A549 (cell line): ENCODE measurements at regions not wholly inside any gene's neighbourhood (a gene's known extent, or its start where the extent isn't known, plus 50 kb on each side); places are given as distances from the start of the nearest gene placed in this dataset.

Experiments
- BHLHE40 ChIP-seq: IDR thresholded peaks from 2 replicates; pipeline ENCODE4 v1.6.1; 2012; ENCODE audit warnings: low read depth, low read length, inconsistent platforms
- CBX8 ChIP-seq: fragments of 200-600 bp; sonication (generic); IDR thresholded peaks from 2 replicates; pipeline ENCODE4 v1.6.1; 2016
- EP300 ChIP-seq, 2 experiments: fragments of >200 bp; sonication (Bioruptor Twin); formaldehyde crosslinking; IDR thresholded peaks; 2 replicates in 1 of 2; 3 replicates in 1 of 2; pipeline ENCODE4 v1.6.1; 2016 to 2017
- FOSL2 ChIP-seq, 2 experiments: fragments of 450-650 bp in 1 of 2; fragments of >200 bp in 1 of 2; sonication (Bioruptor Twin) in 1 of 2; formaldehyde crosslinking; IDR thresholded peaks; 2 replicates each; pipeline versions ENCODE4 v1.5.0 to v1.6.1; 2016 to 2020; ENCODE audit warnings: mild to moderate bottlenecking in 1 of 2, moderate library complexity in 1 of 2
- HOXB13 ChIP-seq: fragments of 250-450 bp; sonication (Bioruptor Pico); IDR thresholded peaks from 2 replicates; pipeline ENCODE4 v1.5.0; 2020; ENCODE audit warnings: low read depth, mild to moderate bottlenecking, moderate library complexity
- MYC ChIP-seq: IDR thresholded peaks from 2 replicates; pipeline ENCODE4 v1.6.1; 2012; ENCODE audit warnings: mild to moderate bottlenecking, inconsistent platforms, low read length, improper control_type of control experiment, borderline replicate concordance
- POLR2A ChIP-seq: IDR thresholded peaks from 2 replicates; pipeline ENCODE4 v1.6.1; 2012; ENCODE audit warnings: mild to moderate bottlenecking, low read length
- TF ChIP-seq, protein P1 (sequence below): fragments of 250-450 bp; sonication (Bioruptor Pico); IDR thresholded peaks from 2 replicates; pipeline ENCODE4 v1.5.0; 2021; ENCODE audit warnings: mild to moderate bottlenecking, moderate library complexity, borderline replicate concordance
- TF ChIP-seq, protein P2 (sequence below): fragments of >200 bp; sonication (Bioruptor Twin); formaldehyde crosslinking; IDR thresholded peaks from 3 replicates; pipeline ENCODE4 v1.5.1; 2016

DNA sequence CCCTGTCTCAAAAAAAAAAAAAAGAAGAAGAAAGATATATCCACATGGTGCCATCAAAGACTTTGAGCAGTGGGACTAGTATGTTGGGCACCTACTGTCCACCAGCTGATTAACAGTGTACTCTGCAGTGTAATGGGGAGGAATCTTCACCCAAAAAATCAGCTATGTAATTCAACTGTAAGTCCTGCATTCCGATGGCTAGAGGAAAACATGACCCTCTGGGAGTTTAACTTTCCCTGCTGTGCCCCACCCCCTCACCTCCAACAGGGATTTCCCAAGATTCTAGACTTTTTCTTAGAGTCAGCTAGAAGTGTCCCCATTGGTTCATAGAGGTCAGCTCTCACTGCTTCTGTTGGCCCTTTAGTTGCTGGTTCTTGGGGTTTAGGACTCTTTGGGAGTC lies 221.2 kb upstream of the CLINT1 start:
- no peak for TF ChIP-seq POLR2A
- TF ChIP-seq, protein P1, sequence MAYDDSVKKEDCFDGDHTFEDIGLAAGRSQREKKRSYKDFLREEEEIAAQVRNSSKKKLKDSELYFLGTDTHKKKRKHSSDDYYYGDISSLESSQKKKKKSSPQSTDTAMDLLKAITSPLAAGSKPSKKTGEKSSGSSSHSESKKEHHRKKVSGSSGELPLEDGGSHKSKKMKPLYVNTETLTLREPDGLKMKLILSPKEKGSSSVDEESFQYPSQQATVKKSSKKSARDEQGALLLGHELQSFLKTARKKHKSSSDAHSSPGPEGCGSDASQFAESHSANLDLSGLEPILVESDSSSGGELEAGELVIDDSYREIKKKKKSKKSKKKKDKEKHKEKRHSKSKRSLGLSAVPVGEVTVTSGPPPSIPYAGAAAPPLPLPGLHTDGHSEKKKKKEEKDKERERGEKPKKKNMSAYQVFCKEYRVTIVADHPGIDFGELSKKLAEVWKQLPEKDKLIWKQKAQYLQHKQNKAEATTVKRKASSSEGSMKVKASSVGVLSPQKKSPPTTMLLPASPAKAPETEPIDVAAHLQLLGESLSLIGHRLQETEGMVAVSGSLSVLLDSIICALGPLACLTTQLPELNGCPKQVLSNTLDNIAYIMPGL (CRISPR knock-in tag) = no peak
- TF ChIP-seq, protein P2, sequence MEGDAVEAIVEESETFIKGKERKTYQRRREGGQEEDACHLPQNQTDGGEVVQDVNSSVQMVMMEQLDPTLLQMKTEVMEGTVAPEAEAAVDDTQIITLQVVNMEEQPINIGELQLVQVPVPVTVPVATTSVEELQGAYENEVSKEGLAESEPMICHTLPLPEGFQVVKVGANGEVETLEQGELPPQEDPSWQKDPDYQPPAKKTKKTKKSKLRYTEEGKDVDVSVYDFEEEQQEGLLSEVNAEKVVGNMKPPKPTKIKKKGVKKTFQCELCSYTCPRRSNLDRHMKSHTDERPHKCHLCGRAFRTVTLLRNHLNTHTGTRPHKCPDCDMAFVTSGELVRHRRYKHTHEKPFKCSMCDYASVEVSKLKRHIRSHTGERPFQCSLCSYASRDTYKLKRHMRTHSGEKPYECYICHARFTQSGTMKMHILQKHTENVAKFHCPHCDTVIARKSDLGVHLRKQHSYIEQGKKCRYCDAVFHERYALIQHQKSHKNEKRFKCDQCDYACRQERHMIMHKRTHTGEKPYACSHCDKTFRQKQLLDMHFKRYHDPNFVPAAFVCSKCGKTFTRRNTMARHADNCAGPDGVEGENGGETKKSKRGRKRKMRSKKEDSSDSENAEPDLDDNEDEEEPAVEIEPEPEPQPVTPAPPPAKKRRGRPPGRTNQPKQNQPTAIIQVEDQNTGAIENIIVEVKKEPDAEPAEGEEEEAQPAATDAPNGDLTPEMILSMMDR = no peak
- TF ChIP-seq MYC = no peak
- no peak for TF ChIP-seq FOSL2 (IDR thresholded peaks at IDR 0.05)
- no peak for TF ChIP-seq FOSL2 (CRISPR knock-in tag; IDR thresholded peaks at IDR 0.05)
- TF ChIP-seq BHLHE40 = no peak
- TF ChIP-seq EP300 (IDR thresholded peaks at IDR 0.05) = no peak
- no peak for TF ChIP-seq CBX8
- TF ChIP-seq HOXB13 (CRISPR knock-in tag) = no peak
